GM23338 (cell line): ENCODE measurements at regions not wholly inside any gene's neighbourhood (a gene's known extent, or its start where the extent isn't known, plus 50 kb on each side); places are given as distances from the start of the nearest gene placed in this dataset.

Experiments
- CREB1 ChIP-seq: fragments of 250-450 bp; sonication (Bioruptor Pico); IDR thresholded peaks from 2 replicates; pipeline ENCODE4 v1.5.0; 2020; ENCODE audit warnings: low read depth, mild to moderate bottlenecking, moderate library complexity
- ETS1 ChIP-seq: IDR thresholded peaks from 2 replicates; pipeline ENCODE4 v1.6.1; 2016; ENCODE audit warnings: antibody characterized with exemption
- POLR2AphosphoS5 ChIP-seq: IDR thresholded peaks from 2 replicates; pipeline ENCODE4 v1.6.1; 2016; ENCODE audit warnings: antibody characterized with exemption, low read depth
- ZNF331 ChIP-seq: fragments of 250-450 bp; sonication (Bioruptor Pico); IDR thresholded peaks from 2 replicates; pipeline ENCODE4 v1.5.0; 2020; ENCODE audit warnings: low read depth, mild to moderate bottlenecking, moderate library complexity
- TF ChIP-seq, protein P1 (sequence below), 2 experiments: fragments of 200-600 bp in 1 of 2; sonication (generic) in 1 of 2; conservative IDR thresholded peaks; 2 replicates each; pipeline versions ENCODE4 v1.5.1 to v1.6.1; 2016 to 2017; ENCODE audit warnings: antibody characterized with exemption in 2 of 2, low read depth in 2 of 2, mild to moderate bottlenecking in 2 of 2, moderate library complexity in 1 of 2

GRCh38 chr4:159906051-159906450 is 803.2 kb downstream of the RAPGEF2 start:
- TF ChIP-seq ETS1: no peak
- TF ChIP-seq, protein P1, sequence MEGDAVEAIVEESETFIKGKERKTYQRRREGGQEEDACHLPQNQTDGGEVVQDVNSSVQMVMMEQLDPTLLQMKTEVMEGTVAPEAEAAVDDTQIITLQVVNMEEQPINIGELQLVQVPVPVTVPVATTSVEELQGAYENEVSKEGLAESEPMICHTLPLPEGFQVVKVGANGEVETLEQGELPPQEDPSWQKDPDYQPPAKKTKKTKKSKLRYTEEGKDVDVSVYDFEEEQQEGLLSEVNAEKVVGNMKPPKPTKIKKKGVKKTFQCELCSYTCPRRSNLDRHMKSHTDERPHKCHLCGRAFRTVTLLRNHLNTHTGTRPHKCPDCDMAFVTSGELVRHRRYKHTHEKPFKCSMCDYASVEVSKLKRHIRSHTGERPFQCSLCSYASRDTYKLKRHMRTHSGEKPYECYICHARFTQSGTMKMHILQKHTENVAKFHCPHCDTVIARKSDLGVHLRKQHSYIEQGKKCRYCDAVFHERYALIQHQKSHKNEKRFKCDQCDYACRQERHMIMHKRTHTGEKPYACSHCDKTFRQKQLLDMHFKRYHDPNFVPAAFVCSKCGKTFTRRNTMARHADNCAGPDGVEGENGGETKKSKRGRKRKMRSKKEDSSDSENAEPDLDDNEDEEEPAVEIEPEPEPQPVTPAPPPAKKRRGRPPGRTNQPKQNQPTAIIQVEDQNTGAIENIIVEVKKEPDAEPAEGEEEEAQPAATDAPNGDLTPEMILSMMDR (conservative IDR thresholded peaks at IDR 0.05; ENCODE audit: low read depth in 2 of 2): no peak
- no peak for TF ChIP-seq ZNF331 (CRISPR knock-in tag)
- TF ChIP-seq CREB1 (CRISPR knock-in tag): no peak
- TF ChIP-seq POLR2AphosphoS5: no peak
